Nucleus accumbens (tissue), 56 donors: ENCODE measurements at regions not wholly inside any gene's neighbourhood (a gene's known extent, or its start where the extent isn't known, plus 50 kb on each side); places are given as distances from the start of the nearest gene placed in this dataset.
A peak's percentile ranks its signal among the peaks of the same experiment; 100 is the strongest.
"Not testable (repeated sequence)": the region's sequence is repeated elsewhere in the genome, so short reads cannot be mapped to it uniquely, and the experiment has no call there.

Experiments
- DNase-seq, 56 donors: peaks; one replicate each; lab custom pipeline; 2025; lab: John Stamatoyannopoulos, UW

DNA sequence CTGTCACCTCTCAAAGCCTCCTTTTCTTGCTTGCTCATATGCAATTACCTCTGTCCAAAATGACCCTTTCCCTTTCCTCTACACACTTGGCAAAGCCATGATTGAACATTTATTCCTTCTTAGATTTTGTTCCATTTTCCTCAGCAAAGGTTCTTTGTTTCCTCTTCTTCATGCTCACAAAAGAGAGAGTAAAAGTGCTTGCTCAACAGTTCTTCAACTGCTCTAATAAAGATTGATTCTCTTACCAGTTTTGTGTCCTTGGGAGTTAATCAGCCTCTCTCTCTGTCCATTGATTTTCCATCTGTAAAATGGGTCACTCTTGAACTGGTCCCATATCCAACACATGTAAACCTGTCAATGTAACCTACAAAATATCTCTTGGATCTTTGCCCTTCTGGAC is 186.4 kb downstream of the WNT5A start:
- DNase-seq: no peak

DNA sequence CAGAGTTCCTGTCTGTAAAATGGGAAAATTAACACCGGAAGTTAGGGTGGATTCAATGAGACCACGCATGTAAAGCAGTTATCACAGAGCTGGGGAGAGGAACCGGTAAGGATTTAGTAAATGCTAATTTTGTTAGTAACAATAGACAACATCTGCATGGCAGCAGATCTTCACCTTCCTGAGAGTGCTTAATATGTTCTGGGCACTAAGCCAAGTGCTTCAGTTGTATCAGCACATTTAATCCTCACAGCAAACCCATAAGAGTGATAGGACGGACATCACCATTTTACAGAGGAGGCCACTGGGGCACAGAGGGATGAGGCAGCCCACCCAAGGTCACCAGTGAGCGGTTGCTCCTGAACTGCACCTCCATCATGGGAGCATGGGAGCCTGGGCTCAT is 189.4 kb downstream of the WNT5A start:
- DNase-seq: no peak

DNA sequence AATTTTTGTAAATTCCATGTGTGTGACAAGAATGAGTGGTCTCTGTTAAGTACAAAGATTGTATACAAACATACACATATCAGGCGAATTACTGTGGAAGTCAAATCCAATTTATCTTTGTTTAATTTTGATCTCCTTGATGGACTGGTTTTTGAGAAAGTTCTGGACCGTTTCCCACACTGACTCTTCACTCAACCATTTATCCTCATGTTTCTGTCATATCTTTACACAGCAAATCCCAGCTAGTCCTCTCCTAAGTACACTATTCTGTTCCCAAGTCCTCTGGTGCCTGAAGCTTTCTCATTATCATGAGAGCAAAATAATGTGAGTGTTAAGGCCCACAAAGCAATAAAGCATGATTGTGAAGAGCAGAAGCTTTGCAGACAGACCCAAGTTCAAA is 189.9 kb downstream of the WNT5A start:
- no peak for DNase-seq

DNA sequence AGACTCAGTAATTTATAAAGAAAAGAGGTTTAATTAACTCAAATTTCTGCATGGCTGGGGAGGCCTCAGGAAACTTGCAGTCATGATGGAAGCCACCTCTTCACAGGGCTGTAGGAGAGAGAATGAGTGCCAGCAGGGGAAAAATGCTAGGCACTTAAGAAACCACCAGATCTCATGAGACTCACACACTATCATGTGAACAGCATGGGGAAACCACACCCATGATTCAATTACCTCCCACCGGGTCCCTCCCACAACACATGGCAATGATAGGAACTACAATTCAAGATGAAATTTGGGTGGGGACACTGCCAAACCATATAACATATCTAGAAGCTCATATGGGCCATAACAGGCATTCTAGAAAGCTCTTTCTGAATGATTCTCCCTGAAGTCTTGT is 190.3 kb downstream of the WNT5A start:
- no peak for DNase-seq

DNA sequence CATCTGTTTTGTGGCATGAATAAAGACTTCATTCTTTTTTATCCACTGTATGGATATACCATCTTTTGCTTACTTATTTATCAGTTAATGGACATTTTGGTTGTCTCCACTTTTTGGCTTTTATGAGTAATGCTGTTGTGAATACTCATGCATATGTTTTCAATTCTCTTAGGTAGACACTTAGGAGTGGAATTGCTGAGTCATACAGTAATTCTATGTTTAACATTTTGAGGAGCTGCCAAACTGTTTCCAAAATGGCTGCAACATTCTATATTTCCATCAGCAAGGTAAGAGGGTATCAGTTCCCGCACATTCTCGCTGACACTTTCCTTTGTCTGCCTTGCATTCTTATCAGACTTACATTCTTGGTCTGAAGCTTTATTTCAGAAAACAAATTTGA is 191.1 kb downstream of the WNT5A start:
- DNase-seq: no peak

DNA sequence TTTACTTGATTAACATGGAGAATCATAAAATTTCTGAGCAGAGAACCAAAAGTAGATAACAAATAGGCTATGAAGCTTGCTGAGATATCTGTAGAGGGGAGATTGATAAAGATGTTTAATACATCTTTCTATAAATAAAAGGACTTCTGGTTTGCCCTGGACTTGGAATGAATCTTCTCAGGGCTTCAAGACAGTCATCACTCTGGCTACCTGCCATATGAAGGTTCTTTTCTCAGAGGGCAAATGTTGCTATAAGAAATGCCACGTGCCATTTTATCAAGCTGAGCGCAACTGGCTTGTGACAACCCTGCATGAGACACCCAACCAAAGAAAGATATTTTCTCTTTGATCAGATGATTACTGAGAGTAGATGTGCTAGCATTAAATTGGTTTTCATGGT is 192.5 kb downstream of the WNT5A start:
- no peak for DNase-seq

DNA sequence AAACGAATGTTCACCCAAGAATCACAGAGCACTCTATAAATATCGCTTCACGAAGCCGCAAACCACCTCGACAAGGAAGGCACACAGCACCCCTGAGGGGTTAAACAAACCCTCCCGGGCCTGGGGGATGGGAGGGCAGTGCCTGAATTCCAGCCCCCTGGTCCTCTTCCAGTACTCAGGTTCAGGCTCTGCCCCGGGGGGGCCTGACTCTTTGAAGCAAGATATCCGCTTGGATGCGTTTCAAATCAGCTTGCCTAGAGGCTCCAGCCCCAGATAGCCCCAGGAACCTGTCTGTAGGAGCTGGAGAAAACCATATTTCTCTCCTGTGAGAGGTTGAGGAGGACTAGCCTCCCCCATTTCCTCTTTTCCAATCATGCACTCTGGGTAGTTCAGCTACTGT is 194.7 kb downstream of the WNT5A start:
- DNase-seq: no peak

DNA sequence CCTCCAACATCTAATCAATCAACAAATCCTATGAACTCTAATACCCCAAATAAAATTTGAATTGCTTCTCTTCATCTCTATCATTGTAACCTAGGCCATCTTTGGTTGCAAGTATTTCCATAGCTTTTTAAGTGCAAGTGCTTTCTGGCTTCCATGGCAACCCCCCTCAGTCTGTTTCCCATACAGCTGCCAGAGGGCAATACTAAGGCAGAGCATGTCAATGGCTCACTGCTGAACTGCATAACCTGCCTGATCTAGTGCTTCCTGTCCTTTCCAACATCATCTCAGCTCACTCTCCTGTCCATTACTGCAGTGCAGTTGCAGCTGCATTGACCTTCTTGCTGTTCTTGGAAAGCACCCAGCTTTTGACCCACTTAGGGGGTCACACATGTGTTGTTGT is 198.4 kb downstream of the WNT5A start:
- no peak for DNase-seq

DNA sequence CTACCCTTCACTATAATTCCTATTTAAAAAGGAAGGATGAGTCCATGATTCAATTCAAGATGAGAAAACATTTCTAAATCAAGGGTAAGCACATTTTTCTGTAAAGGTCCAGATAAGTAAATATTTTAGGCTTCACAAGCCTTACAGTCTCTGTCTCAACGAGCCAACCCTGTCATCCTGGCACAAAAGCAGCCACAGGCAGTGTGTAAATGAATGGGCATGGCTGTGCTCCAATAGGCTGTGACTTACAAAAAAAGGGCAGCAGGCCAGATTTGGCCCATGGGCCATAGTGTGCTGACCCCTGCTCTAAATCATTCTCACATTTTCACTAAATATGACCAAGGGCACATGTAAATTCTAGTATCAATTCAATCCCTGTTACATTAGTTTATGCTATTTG is 200.4 kb downstream of the WNT5A start:
- peak in 5 of 56 donors; percentile 1 to 12 (median 4) for DNase-seq

DNA sequence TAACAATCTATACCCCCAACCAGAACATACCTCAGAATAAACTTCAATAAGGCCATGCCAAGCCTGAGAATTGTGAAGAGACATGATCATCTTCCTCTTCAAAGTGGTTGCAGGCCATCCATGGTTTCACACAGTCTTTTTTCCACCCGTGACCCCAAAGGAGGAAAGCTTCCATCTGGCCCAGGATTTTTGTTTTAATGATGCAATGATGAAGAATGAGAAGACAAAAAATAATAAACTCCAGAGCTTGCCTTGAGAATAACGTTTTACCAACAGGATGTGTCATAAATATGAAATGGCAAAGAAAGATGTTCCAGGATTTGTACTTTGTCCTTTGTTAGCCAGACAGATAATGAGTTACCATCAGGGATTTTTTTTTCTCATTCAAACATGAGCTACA is 201.9 kb downstream of the WNT5A start:
- no peak for DNase-seq

DNA sequence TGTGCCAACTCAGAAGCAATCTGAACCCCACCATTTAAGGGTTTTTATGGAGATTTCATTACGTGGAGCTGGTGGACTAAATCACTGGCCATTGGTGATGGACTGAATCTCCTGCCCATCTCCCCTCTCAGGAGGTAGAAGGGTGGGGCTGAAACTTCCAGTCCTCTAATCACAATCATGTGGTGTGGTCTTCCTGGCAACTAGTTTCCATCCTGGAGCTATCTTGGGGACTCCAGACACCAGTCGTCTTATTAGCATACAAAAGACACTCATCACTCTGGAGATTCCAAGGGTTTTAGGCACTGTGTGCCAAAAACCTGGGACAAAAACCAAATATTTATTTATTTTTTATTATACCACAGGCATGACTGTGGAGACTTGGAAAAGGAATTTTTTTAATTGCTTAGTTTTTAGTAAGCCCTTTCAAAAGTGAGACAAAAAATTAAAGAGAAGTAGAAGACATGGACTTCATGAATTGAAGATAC is 203.6 kb downstream of the WNT5A start:
- no peak for DNase-seq

DNA sequence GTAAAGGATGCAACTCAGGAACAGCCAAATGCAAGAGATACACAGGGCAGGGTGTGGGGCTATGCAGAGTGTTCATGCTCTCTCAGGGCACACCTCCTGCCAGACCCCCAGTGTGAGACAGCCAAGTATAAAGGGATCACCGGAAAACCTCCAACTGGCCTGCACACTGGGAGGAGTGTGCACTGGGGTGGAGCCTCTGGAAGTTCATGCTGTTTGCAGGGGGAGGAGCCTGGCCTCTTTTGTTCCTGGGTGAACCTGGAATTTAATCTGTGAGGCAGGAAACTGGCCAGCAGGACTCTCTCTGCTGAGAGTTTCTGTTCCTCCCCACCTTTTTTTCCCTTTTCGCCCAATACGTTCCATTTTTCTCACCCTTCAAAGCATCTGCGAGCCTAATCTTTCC is 204.1 kb downstream of the WNT5A start:
- no peak for DNase-seq

DNA sequence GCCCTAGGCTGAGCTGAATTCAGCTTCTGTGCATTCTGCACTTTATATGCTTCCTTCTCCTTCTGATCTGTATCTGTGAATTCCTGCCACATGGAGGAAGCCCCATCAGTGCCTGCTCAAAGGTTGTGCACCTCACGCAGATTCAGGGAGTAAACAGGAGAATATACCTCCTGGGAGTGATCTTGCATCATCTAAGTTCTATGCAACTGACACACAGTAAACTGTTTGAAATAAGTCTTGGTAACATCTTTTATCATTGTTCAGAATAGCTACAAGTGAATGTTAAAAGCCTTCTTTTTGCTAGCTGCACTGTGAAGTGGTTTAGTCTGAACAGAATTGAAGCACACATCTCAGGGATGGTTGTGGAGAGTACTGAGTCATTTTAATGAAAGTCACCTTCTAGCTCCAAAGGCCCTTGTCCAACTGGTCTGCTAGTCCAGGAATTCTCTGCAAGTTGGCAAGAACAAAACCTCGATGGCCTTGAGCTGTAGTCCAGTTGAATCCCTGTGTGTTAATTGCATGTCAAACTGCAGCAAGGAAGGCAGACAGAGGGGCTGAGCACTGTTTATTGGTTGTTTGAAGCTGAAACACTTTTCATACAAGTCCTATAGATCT is 215.0 kb downstream of the WNT5A start:
- no peak for DNase-seq

DNA sequence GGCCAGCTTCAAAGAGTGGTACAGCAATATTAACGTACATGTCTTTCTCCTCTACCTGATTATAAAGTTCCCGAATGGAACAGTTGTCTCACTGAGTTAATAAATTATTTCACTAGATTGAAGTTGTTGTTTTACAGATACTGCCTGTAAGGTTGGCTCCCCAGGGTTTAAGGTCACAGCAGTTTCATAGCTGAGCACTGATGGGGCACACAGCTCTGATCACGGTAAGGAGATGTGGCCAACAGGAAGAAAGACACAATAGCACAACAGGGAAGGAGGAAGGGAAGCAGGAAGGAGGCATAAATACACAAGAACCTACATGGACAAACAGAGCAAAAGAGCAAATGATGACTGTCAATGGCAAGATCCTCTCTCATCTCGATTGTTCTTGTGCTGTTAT is 215.6 kb downstream of the WNT5A start:
- no peak for DNase-seq

DNA sequence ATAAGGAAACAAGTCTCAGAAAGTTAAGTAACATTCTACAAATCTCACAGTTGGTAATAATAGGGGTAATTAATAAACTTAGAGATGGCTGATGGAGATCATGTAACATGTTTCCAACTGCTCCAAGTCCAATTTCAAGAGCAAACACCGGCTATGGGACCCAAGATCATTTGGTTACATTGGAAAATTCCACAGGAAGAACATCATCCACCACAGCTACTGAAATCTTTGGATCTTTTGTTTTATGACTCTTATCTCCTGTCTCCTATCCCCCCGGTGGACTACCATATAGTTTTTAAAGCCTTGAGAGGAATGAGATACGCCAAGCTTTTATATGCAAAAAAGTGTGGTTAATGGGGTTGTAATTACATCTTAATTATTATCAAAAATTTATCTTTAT is 216.1 kb downstream of the WNT5A start:
- no peak for DNase-seq

DNA sequence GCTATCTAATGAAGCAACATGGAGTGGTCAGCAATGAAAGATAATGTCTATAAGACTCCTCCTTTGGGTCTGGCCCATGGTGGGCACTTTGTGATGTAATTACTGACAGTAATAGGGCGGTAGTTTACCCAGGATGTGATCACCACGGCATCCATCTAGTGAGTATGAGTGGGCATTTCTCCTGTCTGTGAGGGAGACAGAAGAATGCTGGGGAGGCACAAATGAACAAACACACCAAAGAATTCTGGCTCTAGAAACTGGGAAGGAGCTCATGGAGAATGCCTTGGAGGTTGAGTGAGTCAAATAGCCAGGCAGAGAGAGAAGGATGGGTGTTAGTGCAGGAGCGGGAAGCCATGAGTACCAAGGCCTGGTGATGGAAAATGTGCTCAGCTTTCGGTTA is 217.5 kb downstream of the WNT5A start:
- DNase-seq: no peak

DNA sequence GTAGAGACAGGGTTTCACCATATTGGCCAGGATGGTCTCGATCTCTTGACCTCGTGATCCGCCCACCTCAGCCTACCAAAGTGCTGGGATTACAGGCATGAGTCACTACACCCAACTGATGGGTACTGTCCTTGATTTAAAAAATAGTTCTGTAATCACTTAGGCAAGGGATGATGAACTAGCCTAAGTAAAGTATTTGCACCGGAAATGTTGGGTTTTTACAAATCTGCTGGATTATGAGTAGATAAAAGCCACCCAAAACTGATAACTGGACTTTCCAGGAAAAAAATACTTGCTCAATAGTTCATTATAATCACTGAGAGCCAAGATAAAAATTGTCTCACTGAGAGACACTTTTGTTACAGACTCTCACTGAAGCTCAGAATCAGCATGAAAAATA is 218.0 kb downstream of the WNT5A start:
- no peak for DNase-seq

DNA sequence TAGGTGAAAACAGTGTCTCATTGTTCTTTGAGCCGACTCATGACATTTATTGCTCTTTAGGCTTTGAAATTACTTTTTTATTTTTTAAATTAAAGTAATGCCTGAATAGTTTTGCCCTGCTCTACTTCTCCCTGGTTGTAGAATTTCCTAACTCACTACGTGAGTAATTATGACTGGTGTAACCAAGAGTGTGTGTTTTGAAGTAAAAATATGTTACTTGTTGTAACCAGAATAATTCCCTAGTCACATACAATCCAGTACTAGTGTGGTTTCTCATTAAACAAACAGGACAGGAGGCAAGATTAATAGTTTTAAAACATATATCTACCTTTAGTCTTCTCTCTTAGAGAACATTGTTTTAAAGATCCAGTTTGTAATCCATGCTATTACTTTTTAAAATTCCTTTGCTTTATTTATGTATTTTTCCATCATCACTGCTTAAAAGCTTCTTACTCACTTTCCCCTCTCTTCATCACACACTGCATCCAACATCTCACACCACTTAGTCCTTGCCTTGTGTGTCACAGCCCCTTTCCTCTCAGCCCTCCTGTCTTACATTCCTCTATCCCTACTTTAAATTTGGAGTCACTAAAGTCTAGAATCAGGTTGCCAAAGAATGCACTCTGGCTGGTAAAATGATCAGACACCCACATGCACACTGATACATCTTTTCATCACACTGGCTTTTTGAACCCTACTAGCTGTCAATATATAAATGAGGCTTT is 219.7 kb downstream of the WNT5A start:
- DNase-seq: no peak

DNA sequence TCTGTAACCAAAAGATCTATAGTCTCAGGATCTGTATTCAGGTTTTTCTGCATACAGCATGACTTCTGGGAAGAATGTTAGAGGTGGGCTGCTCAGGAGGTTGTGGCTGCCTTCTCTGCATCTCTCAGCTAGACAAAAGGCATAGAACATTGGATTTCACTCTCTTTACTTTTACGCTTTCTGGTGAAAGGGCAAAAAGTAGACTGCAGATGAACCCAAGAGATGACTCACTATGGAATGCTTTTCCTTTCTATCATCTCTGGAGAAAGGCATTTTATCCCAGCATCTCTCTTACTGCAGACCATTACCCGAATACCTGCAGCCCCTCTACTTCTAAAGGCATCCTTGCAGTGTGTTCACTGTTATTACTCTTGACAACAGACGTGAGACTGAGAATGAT is 222.2 kb downstream of the WNT5A start:
- no peak for DNase-seq

DNA sequence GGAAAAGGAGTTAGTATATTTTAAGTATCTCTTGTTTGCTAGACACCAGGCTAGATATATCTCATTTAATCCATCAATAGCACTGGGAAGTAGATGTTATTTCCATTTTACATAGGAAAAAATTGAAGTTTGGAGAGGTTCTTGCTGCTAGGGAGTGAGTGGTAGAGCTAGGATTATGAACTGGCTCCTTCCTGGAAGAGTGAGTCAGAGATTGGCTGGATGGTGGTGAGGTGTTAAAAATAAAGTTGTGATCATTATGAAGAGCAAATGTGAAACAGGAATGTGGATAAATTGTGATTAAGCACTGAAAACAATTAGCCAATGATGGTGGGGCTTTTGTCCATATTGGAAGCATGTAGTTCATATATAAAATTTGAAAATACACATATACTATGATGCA is 234.2 kb downstream of the WNT5A start:
- DNase-seq: no peak

DNA sequence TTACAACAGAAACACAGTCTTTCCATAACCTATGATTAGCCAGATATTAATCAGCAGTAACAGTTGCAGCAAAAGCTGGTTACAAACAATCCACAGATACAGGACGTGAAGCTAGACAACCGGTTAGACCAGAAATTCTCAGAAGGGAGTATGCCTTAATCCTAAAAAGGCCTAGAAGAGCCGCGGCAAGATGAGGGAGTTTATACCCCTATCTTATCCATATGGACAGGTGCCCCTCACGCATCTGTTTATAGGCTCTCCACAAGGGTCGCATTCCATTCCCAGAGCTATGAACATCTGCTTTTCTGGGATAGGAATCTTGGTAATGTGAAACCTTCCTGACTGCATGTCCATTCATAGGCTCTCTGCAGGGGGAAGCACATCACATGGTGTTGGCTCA is 237.9 kb downstream of the WNT5A start:
- not testable (repeated sequence) for DNase-seq

DNA sequence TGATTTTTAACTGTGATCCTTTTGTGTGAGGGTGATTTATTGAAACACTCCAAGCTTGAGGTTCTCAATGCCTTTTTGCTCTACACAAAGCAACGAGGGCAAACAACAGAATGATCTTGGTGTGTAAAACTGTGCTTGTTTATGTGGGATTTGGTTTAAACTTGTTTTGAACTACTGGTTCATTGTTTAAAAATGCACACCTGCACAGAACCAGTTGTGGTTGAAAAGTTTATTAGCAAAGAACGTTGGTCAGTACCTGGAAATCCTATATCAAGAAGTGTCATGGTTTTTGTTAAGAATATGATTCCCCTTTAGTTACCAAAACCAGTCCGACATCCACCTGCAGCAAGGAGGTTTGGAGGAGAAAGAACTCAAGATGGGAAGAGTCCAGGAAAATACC is 239.4 kb downstream of the WNT5A start:
- no peak for DNase-seq

DNA sequence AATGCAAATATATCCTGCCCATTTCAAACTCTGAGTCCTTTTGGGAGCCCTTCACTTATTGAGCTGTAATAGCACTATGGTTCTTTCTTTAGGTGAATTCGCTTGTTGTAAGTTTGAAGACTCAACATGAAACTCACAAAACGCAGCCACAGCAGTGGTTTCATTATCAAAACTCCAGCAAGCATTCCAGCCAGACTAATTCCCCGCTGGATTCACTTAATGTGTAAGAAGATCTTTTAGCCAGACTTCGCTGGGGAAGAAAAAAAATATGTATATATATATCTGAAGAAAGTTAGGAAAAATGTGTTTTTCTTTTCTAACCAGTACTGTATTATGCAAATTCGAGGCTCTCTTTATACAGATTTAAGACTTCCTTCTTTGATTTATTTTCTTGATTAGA is 241.1 kb downstream of the WNT5A start:
- DNase-seq: no peak
